Esophagus muscularis mucosa (tissue), 4 donors: ENCODE measurements at regions not wholly inside any gene's neighbourhood (a gene's known extent, or its start where the extent isn't known, plus 50 kb on each side); places are given as distances from the start of the nearest gene placed in this dataset.

Experiments
- DNase-seq: peaks from one replicate; pipeline ENCODE4 v3.0.0-alpha.2; 2017; ENCODE audit errors: extremely low spot score
- H3K27ac ChIP-seq, 4 donors: fragments of 200-600 bp; sonication (generic); replicated peaks in 1 of 4; 1 replicate in 3 of 4; 2 replicates in 1 of 4; pipeline ENCODE4 v1.5.1; 2016 to 2019; ENCODE audit warnings: mild to moderate bottlenecking in 1 of 4
- H3K27me3 ChIP-seq, 4 donors: fragments of 200-600 bp; sonication (generic); one replicate each; pipeline versions ENCODE4 v1.5.1 to v1.6.0; 2016 to 2019
- H3K36me3 ChIP-seq, 4 donors: fragments of 200-600 bp; sonication (generic); one replicate each; pipeline ENCODE4 v1.5.1; 2016 to 2019
- H3K4me1 ChIP-seq, 4 donors: fragments of 200-600 bp; sonication (generic); one replicate each; pipeline ENCODE4 v1.5.1; 2016 to 2019
- H3K4me3 ChIP-seq, 4 donors: fragments of 200-600 bp; sonication (generic); 1 replicate in 2 of 4; 2 replicates in 2 of 4; pipeline ENCODE4 v1.5.1; 2016 to 2019; ENCODE audit warnings: mild to moderate bottlenecking in 4 of 4, moderate library complexity in 1 of 4
- H3K9me3 ChIP-seq, 4 donors: fragments of 200-600 bp; sonication (generic); 1 replicate in 3 of 4; 2 replicates in 1 of 4; pipeline ENCODE4 v1.5.1; 2016 to 2019
- CTCF ChIP-seq, 3 experiments: fragments of 200-600 bp in 2 of 3; fragments of 450-650 bp in 1 of 3; sonication (generic) in 2 of 3; IDR thresholded peaks; one replicate each; pipeline ENCODE4 v1.5.1; 2017 to 2019; ENCODE audit warnings: antibody characterized with exemption in 3 of 3, mild to moderate bottlenecking in 2 of 3, moderate library complexity in 1 of 3
- EP300 ChIP-seq: sonication (generic); formaldehyde crosslinking; IDR thresholded peaks from one replicate; pipeline ENCODE4 v1.6.1; 2017; ENCODE audit warnings: antibody characterized with exemption
- POLR2A ChIP-seq: fragments of 450-650 bp; IDR thresholded peaks from one replicate; pipeline ENCODE4 v1.6.1; 2017; ENCODE audit warnings: antibody characterized with exemption, moderate library complexity, mild to moderate bottlenecking, low read depth
- POLR2AphosphoS5 ChIP-seq, 2 donors: sonication (generic); formaldehyde crosslinking; IDR thresholded peaks; one replicate each; pipeline ENCODE4 v1.6.1; 2017; ENCODE audit warnings: antibody characterized with exemption in 2 of 2
- WGBS: methylation state at CpG from one replicate; pipeline ENCODE4 v1.1.5; 2018; 5-methylcytosine and 5-hydroxymethylcytosine counted together
- intact Hi-C: fragments of 100-400 bp; cut with DNase I; formaldehyde crosslinking; loops from one replicate; pipeline ENCODE4 v1.15.1; 2023

GRCh38 chr6:154916857-154917256 lies 78.3 kb upstream of the TIAM2 start:
- Histone ChIP-seq H3K27me3 (no peaks in the 10 kb centered on the region), H3K9me3 (no peaks in the 10 kb centered on the region), H3K4me3 (no peak overlapping the region), H3K27ac (no peak overlapping the region), H3K36me3 (peaks cover 0 to under 1% (median 0%) of the 10 kb centered on the region in 4 donors), H3K4me1 (no peaks in the 10 kb centered on the region)
- intact Hi-C loops, result no loop called here
- TF ChIP-seq CTCF (IDR thresholded peaks at IDR 0.05) (no peak), POLR2A (no peak), POLR2AphosphoS5 (IDR thresholded peaks at IDR 0.05) (no peak), EP300 (no peak)
- DNase-seq, result no peak
- 93% methylated on average over 5 of the region's 5 CpGs for WGBS

- Histone ChIP-seq H3K27me3 (no peaks in the 10 kb centered on the region), H3K9me3 (no peaks in the 10 kb centered on the region), H3K4me3 (no peak overlapping the region), H3K27ac (no peak overlapping the region), H3K36me3 (no peaks in the 10 kb centered on the region), H3K4me1 (no peaks in the 10 kb centered on the region)
- intact Hi-C loops, result no loop called here
- no peak for DNase-seq
- WGBS, result 99% methylated on average over 7 of the region's 7 CpGs
- TF ChIP-seq CTCF (IDR thresholded peaks at IDR 0.05) (no peak), POLR2A (no peak)
Measured at GRCh38 chr6:154917941-154918340, 77.2 kb upstream of the TIAM2 start.

GRCh38 chr6:154919806-154920205 lies 75.3 kb upstream of the TIAM2 start:
- no peak overlapping the region for H3K27ac ChIP-seq
- no peaks in the 10 kb centered on the region for H3K4me1 ChIP-seq
- no peak for DNase-seq
- no peak overlapping the region for H3K4me3 ChIP-seq
- intact Hi-C loops, result no loop called here
- TF ChIP-seq POLR2A, result no peak
- no peak for TF ChIP-seq EP300
- TF ChIP-seq POLR2AphosphoS5 (IDR thresholded peaks at IDR 0.05), result no peak
- TF ChIP-seq CTCF (IDR thresholded peaks at IDR 0.05), result no peak
- H3K27me3 ChIP-seq, result no peaks in the 10 kb centered on the region
- H3K9me3 ChIP-seq, result no peaks in the 10 kb centered on the region
- H3K36me3 ChIP-seq, result no peaks in the 10 kb centered on the region
- 99% methylated on average over 5 of the region's 5 CpGs for WGBS

- H3K36me3 ChIP-seq, result no peaks in the 10 kb centered on the region
- TF ChIP-seq CTCF (IDR thresholded peaks at IDR 0.05) (no peak), POLR2AphosphoS5 (IDR thresholded peaks at IDR 0.05) (no peak), POLR2A (no peak), EP300 (no peak)
- intact Hi-C loops, result no loop called here
- H3K27me3 ChIP-seq, result no peaks in the 10 kb centered on the region
- H3K4me1 ChIP-seq, result no peaks in the 10 kb centered on the region
- H3K4me3 ChIP-seq, result no peak overlapping the region
- WGBS, result 74% methylated on average over 8 of the region's 8 CpGs
- H3K9me3 ChIP-seq, result no peaks in the 10 kb centered on the region
- H3K27ac ChIP-seq, result no peak overlapping the region
- DNase-seq, result no peak
Measured at GRCh38 chr6:154920495-154921200, 74.5 kb upstream of the TIAM2 start.

- H3K4me1 ChIP-seq, result no peaks in the 10 kb centered on the region
- no peak for DNase-seq
- TF ChIP-seq EP300, result no peak
- TF ChIP-seq POLR2A, result no peak
- TF ChIP-seq POLR2AphosphoS5 (IDR thresholded peaks at IDR 0.05), result no peak
- TF ChIP-seq CTCF (IDR thresholded peaks at IDR 0.05), result no peak
- intact Hi-C loops, result no loop called here
- no peaks in the 10 kb centered on the region for H3K27me3 ChIP-seq
- H3K4me3 ChIP-seq, result no peak overlapping the region
- H3K27ac ChIP-seq, result no peak overlapping the region
- H3K36me3 ChIP-seq, result no peaks in the 10 kb centered on the region
- H3K9me3 ChIP-seq, result no peaks in the 10 kb centered on the region
- WGBS, result 75% methylated on average over 4 of the region's 4 CpGs
Measured at GRCh38 chr6:154921482-154921881, 73.6 kb upstream of the TIAM2 start.
